Gastroesophageal sphincter (tissue), 3 donors: ENCODE measurements at regions not wholly inside any gene's neighbourhood (a gene's known extent, or its start where the extent isn't known, plus 50 kb on each side); places are given as distances from the start of the nearest gene placed in this dataset.
"Not testable (repeated sequence)": the region's sequence is repeated elsewhere in the genome, so short reads cannot be mapped to it uniquely, and the experiment has no call there.

ENCODE experiments used
- EP300 ChIP-seq: sonication (generic); formaldehyde crosslinking; IDR thresholded peaks from one replicate; pipeline ENCODE4 v1.6.1; 2017; ENCODE audit warnings: antibody characterized with exemption, mild to moderate bottlenecking
- TF ChIP-seq, protein P1 (sequence below), 4 experiments: fragments of 200-600 bp in 2 of 4; fragments of 450-650 bp in 2 of 4; sonication (generic) in 1 of 4; IDR thresholded peaks; one replicate each; pipeline ENCODE4 v1.5.1; 2017 to 2019; ENCODE audit warnings: antibody characterized with exemption in 4 of 4, mild to moderate bottlenecking in 2 of 4, moderate library complexity in 2 of 4

- TF ChIP-seq, protein P1, sequence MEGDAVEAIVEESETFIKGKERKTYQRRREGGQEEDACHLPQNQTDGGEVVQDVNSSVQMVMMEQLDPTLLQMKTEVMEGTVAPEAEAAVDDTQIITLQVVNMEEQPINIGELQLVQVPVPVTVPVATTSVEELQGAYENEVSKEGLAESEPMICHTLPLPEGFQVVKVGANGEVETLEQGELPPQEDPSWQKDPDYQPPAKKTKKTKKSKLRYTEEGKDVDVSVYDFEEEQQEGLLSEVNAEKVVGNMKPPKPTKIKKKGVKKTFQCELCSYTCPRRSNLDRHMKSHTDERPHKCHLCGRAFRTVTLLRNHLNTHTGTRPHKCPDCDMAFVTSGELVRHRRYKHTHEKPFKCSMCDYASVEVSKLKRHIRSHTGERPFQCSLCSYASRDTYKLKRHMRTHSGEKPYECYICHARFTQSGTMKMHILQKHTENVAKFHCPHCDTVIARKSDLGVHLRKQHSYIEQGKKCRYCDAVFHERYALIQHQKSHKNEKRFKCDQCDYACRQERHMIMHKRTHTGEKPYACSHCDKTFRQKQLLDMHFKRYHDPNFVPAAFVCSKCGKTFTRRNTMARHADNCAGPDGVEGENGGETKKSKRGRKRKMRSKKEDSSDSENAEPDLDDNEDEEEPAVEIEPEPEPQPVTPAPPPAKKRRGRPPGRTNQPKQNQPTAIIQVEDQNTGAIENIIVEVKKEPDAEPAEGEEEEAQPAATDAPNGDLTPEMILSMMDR (IDR thresholded peaks at IDR 0.05) = not testable (repeated sequence)
- TF ChIP-seq EP300 = not testable (repeated sequence)
These were observed 61.9 kb upstream of the APP start for GRCh38 chr21:26232491-26232890.
